Panc1 (cell line): ENCODE measurements at regions not wholly inside any gene's neighbourhood (a gene's known extent, or its start where the extent isn't known, plus 50 kb on each side); places are given as distances from the start of the nearest gene placed in this dataset.

Experiments used
- ATAC-seq: fragments of 200-7000 bp; cut with Tn5 transposase; 2 replicates; pipeline ENCODE4 v1.9.1; 2020; ENCODE audit warnings: mild to moderate bottlenecking, moderate library complexity
- BruUV-seq: library from RNA; stranded (reverse); fragments of 400-500 nt; replicated peaks from 2 replicates; lab custom pipeline; 2021; lab: Mats Ljungman, UMichigan
- CTCF ChIA-PET: fragments of 300-600 bp; sonication (Branson Sonifier 250); formaldehyde crosslinking; loops from one replicate; lab custom pipeline; 2022; ENCODE audit warnings: antibody characterized with exemption; lab: Charles Lee
- POLR2A ChIA-PET: fragments of 300-600 bp; sonication (Branson Sonifier 250); formaldehyde crosslinking; loops from one replicate; lab custom pipeline; 2022; ENCODE audit warnings: antibody characterized with exemption; lab: Charles Lee
- DNase-seq: peaks from one replicate; pipeline ENCODE4 v3.0.0-alpha.2; 2010; ENCODE audit warnings: low read depth, low spot score
- H3K27ac ChIP-seq: 2 replicates; pipeline ENCODE4 v1.5.1; 2011; ENCODE audit warnings: mild to moderate bottlenecking, low read length, inconsistent platforms
- H3K27me3 ChIP-seq: fragments of 200-500 bp; sonication (Bioruptor generic); 2 replicates; pipeline ENCODE4 v1.6.0; 2014; ENCODE audit warnings: low read length, inconsistent platforms; ENCODE audit not compliant: control insufficient read depth, insufficient read depth
- H3K36me3 ChIP-seq: fragments of 200-500 bp; sonication (Bioruptor generic); 2 replicates; pipeline ENCODE4 v1.5.1; 2014; ENCODE audit warnings: inconsistent platforms, mild to moderate bottlenecking, low read length, moderate library complexity; ENCODE audit not compliant: control insufficient read depth, insufficient read depth
- H3K4me1 ChIP-seq: 2 replicates; pipeline ENCODE4 v1.5.1; 2011; ENCODE audit warnings: inconsistent platforms, mild to moderate bottlenecking, low read length, moderate library complexity; ENCODE audit not compliant: control insufficient read depth, insufficient read depth
- H3K4me3 ChIP-seq, 2 experiments: 2 replicates each; pipeline ENCODE4 v1.5.1; 2011 to 2012; ENCODE audit warnings: low read depth in 2 of 2, low read length in 2 of 2, mild to moderate bottlenecking in 2 of 2, inconsistent platforms in 1 of 2, moderate library complexity in 1 of 2
- H3K9me3 ChIP-seq: fragments of 200-500 bp; sonication (Bioruptor generic); 2 replicates; pipeline ENCODE4 v1.5.1; 2014; ENCODE audit warnings: low read depth, mild to moderate bottlenecking, inconsistent platforms, low read length, moderate library complexity; ENCODE audit not compliant: control insufficient read depth, insufficient read depth
- POLR2AphosphoS5 ChIP-seq: IDR thresholded peaks from 2 replicates; pipeline ENCODE4 v1.6.1; 2012; ENCODE audit warnings: mild to moderate bottlenecking, low read depth, low read length, moderate library complexity
- SIN3A ChIP-seq: IDR thresholded peaks from 2 replicates; pipeline ENCODE4 v1.6.1; 2012; ENCODE audit warnings: low read depth, mild to moderate bottlenecking, low read length, moderate library complexity, borderline replicate concordance; ENCODE audit not compliant: insufficient read depth
- TCF7L2 ChIP-seq: IDR thresholded peaks from 2 replicates; pipeline ENCODE4 v1.6.1; 2011; ENCODE audit warnings: mild to moderate bottlenecking, low read depth, low read length, inconsistent platforms
- in situ Hi-C: cut with HindIII; loops from 2 replicates; pipeline ENCODE4 v1.10.0; 2016; ENCODE audit warnings: low sequenced_read_pairs, low pct_unique_long_range_greater_than_20kb
- intact Hi-C: fragments of 100-400 bp; cut with micrococcal nuclease; formaldehyde crosslinking; loops from one replicate; pipeline ENCODE4 v1.10.0; 2022; ENCODE audit not compliant: unreplicated experiment
- TF ChIP-seq, protein P1 (sequence below): fragments of 450-650 bp; IDR thresholded peaks from 2 replicates; pipeline ENCODE4 v1.5.1; 2017; ENCODE audit warnings: mild to moderate bottlenecking
- TF ChIP-seq, protein P2 (sequence below), 2 experiments: IDR thresholded peaks; 2 replicates each; pipeline ENCODE4 v1.6.1; 2011 to 2012; ENCODE audit warnings: low read depth in 2 of 2, control low read depth in 1 of 2, low read length in 1 of 2, mild to moderate bottlenecking in 1 of 2, moderate library complexity in 1 of 2; ENCODE audit not compliant: insufficient read depth in 1 of 2

DNA sequence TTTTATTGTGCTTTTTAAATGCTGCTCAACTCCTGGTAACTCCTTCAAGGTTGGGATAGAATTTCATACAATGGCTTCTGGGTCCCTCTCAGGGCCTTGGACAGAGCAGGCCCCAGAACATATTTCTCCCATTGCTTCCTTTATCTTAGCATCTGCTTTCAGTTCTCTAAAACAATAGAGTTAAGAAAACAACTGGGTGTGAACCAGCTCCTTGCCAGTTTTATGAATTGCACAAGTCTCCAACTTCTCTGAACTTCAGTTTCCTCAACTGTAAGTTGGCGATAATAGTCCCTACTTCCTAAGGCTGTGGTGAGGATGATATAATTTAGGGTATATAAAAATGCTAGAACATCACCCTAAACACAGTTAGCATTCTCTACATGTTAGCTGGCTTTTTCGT is 77.0 kb upstream of the INHBA start:
- DNase-seq (no peak), ATAC-seq (no peak)
- ChIA-PET CTCF (no interaction called here), POLR2A (no interaction called here)
- H3K4me3 ChIP-seq: no peak overlapping the region
- no peak overlapping the region for H3K27ac ChIP-seq
- intact Hi-C loops (no loop called here), in situ Hi-C loops (no loop called here)
- H3K9me3 ChIP-seq: no peaks in the 10 kb centered on the region
- BruUV-seq: no TSS peak
- H3K36me3 ChIP-seq: no peaks in the 10 kb centered on the region
- TF ChIP-seq, protein P1, sequence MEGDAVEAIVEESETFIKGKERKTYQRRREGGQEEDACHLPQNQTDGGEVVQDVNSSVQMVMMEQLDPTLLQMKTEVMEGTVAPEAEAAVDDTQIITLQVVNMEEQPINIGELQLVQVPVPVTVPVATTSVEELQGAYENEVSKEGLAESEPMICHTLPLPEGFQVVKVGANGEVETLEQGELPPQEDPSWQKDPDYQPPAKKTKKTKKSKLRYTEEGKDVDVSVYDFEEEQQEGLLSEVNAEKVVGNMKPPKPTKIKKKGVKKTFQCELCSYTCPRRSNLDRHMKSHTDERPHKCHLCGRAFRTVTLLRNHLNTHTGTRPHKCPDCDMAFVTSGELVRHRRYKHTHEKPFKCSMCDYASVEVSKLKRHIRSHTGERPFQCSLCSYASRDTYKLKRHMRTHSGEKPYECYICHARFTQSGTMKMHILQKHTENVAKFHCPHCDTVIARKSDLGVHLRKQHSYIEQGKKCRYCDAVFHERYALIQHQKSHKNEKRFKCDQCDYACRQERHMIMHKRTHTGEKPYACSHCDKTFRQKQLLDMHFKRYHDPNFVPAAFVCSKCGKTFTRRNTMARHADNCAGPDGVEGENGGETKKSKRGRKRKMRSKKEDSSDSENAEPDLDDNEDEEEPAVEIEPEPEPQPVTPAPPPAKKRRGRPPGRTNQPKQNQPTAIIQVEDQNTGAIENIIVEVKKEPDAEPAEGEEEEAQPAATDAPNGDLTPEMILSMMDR: no peak
- TF ChIP-seq POLR2AphosphoS5: no peak
- no peak for TF ChIP-seq SIN3A
- no peak for TF ChIP-seq TCF7L2
- TF ChIP-seq, protein P2, sequence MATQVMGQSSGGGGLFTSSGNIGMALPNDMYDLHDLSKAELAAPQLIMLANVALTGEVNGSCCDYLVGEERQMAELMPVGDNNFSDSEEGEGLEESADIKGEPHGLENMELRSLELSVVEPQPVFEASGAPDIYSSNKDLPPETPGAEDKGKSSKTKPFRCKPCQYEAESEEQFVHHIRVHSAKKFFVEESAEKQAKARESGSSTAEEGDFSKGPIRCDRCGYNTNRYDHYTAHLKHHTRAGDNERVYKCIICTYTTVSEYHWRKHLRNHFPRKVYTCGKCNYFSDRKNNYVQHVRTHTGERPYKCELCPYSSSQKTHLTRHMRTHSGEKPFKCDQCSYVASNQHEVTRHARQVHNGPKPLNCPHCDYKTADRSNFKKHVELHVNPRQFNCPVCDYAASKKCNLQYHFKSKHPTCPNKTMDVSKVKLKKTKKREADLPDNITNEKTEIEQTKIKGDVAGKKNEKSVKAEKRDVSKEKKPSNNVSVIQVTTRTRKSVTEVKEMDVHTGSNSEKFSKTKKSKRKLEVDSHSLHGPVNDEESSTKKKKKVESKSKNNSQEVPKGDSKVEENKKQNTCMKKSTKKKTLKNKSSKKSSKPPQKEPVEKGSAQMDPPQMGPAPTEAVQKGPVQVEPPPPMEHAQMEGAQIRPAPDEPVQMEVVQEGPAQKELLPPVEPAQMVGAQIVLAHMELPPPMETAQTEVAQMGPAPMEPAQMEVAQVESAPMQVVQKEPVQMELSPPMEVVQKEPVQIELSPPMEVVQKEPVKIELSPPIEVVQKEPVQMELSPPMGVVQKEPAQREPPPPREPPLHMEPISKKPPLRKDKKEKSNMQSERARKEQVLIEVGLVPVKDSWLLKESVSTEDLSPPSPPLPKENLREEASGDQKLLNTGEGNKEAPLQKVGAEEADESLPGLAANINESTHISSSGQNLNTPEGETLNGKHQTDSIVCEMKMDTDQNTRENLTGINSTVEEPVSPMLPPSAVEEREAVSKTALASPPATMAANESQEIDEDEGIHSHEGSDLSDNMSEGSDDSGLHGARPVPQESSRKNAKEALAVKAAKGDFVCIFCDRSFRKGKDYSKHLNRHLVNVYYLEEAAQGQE (IDR thresholded peaks at IDR 0.05; ENCODE audit: insufficient read depth in 1 of 2, low read depth in 2 of 2, low read length in 1 of 2): no peak
- H3K4me1 ChIP-seq: no peaks in the 10 kb centered on the region
- no peaks in the 10 kb centered on the region for H3K27me3 ChIP-seq

DNA sequence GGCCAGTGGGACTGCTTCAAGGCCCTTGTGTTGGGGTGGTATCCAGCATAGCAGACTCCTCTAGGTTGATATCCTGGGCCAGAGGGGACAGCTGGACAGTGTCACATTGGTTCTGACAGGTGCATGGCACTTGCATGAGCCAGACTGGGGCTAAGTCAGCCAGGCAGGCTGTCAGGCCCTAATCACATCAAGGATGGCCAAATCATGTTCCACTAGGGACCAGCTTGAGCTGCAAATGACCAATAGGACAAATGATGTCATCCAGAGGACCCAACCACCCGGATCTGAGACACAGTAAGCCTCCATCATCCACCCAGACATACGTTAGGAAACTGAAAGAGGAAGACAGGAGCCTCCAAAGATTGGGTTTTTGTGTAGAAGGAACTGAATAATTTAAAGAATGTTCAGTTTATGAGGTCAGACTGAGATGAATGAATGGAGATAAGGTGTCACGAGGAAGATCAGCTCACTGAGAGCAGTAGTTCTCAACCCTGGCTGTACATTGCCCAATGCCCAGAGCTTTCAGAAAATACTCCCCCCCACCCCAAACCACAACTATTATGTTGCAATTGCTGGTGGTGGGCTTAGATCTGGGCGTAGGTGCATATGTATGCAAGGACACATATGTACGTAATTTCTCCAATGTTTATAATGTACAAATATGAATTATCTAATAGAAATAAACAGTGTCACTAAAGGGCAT is 75.2 kb upstream of the INHBA start:
- H3K4me1 ChIP-seq: no peaks in the 10 kb centered on the region
- in situ Hi-C loops: no loop called here
- no peaks in the 10 kb centered on the region for H3K27me3 ChIP-seq
- H3K36me3 ChIP-seq: no peaks in the 10 kb centered on the region
- no peak for ATAC-seq
- TF ChIP-seq TCF7L2 (no peak), SIN3A (no peak), POLR2AphosphoS5 (no peak)
- TF ChIP-seq, protein P1: no peak
- TF ChIP-seq, protein P2 (IDR thresholded peaks at IDR 0.05; ENCODE audit: insufficient read depth in 1 of 2, low read depth in 2 of 2, low read length in 1 of 2): no peak
- DNase-seq: no peak
- H3K4me3 ChIP-seq: no peak overlapping the region
- H3K27ac ChIP-seq: no peak overlapping the region
- BruUV-seq: no TSS peak
- intact Hi-C loops: no loop called here
- CTCF ChIA-PET: no interaction called here
- no peaks in the 10 kb centered on the region for H3K9me3 ChIP-seq
- POLR2A ChIA-PET: no interaction called here
